ENCODE measurements at regions not wholly inside any gene's neighbourhood (a gene's known extent, or its start where the extent isn't known, plus 50 kb on each side); places are given as distances from the start of the nearest gene placed in this dataset.

- TF ChIP-seq, protein P1, sequence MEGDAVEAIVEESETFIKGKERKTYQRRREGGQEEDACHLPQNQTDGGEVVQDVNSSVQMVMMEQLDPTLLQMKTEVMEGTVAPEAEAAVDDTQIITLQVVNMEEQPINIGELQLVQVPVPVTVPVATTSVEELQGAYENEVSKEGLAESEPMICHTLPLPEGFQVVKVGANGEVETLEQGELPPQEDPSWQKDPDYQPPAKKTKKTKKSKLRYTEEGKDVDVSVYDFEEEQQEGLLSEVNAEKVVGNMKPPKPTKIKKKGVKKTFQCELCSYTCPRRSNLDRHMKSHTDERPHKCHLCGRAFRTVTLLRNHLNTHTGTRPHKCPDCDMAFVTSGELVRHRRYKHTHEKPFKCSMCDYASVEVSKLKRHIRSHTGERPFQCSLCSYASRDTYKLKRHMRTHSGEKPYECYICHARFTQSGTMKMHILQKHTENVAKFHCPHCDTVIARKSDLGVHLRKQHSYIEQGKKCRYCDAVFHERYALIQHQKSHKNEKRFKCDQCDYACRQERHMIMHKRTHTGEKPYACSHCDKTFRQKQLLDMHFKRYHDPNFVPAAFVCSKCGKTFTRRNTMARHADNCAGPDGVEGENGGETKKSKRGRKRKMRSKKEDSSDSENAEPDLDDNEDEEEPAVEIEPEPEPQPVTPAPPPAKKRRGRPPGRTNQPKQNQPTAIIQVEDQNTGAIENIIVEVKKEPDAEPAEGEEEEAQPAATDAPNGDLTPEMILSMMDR (IDR thresholded peaks at IDR 0.05) = no peak
Measured at GRCh38 chr14:87483271-87484260, 509.4 kb downstream of the GALC start.

GRCh38 chr14:87468531-87468930 is 524.5 kb downstream of the GALC start:
- TF ChIP-seq, protein P1 (IDR thresholded peaks at IDR 0.05) = no peak

DNA sequence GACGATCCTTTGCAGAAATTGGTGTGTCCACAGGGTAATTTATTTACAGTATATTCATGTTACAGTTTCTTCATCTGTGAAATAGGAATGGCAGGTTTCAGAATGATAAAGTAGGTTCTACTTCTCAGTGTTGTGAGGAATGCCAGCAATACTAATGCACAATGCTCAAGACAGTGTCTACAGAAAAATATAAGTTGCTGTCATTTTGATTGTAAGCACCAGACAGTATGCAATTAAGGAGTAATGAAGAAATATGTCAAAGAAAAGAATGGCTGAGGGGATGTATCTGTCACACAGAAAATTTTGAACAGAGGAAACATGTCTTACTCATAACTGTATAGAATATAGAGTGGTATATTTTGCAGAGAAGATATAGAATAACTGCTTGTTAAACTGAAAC is 525.4 kb downstream of the GALC start:
- TF ChIP-seq, protein P1 (IDR thresholded peaks at IDR 0.05) = no peak

DNA sequence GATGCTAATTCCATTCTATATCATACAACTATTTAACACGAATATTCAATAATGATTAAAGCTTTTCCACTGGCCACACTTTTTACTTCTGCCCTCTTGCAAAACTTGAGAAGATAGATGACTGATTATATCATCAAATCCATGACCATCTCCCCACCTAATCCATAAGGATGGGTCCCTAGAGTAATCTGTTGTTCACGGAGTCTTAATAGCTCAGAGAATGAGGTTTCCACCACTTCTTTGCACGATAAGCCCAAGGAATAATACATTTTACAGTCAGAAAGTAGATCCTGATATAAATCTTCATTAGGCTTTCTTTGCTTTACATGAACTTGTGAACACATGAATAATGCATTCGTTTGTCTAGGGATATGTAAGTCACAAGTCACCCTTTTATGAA is 527.2 kb downstream of the GALC start:
- TF ChIP-seq, protein P1 (IDR thresholded peaks at IDR 0.05) = no peak

DNA sequence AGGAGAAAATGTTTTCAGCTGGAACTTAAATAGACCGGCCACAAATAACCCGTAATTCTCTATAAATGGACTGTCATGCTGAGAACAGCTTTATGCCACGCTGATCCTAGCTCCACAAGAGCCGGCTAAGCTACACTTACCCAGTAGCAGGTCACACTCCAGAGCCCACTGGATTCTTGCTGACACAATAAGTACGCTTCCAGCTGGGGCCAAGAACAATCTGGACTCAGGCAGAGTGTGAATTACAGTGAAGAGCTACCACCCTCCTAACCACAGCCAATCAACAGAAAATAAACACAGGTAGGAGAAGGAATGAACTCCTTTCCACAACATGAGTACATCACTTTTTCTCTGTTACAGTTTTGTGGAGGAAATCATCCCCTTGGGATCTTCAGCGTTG is 531.3 kb downstream of the GALC start:
- TF ChIP-seq, protein P1 (IDR thresholded peaks at IDR 0.05) = no peak

- TF ChIP-seq, protein P1 (IDR thresholded peaks at IDR 0.05) = no peak
Measured at GRCh38 chr14:87457720-87458119, 535.3 kb downstream of the GALC start.

DNA sequence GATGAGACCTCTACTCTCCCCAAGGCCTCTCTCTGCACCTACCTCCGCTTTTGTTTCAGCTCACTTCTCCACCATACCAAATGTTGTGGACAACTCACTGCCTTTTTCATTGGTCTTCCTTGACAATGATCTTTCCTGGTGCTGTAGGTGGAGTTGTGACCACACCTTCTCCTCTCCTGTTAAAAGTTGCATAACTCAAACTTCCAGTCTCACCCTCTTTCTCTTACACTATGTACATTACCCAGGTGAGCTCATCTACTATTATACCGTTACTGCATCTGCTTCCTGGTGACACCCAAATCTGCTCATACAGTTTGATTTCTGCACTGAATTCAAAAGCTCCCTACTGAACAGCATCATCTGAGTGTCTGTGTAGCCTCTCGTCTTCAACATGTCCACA is 542.8 kb downstream of the GALC start:
- TF ChIP-seq, protein P1 (IDR thresholded peaks at IDR 0.05) = no peak

Measured in LNCAP (cell line).